ENCODE measurements at regions not wholly inside any gene's neighbourhood (a gene's known extent, or its start where the extent isn't known, plus 50 kb on each side); places are given as distances from the start of the nearest gene placed in this dataset.
A peak's percentile ranks its signal among the peaks of the same experiment; 100 is the strongest.

GRCh38 chr5:56527174-56527573, 288.2 kb upstream of the MAP3K1 start:
- Histone ChIP-seq H3K9me3 (no peaks in the 10 kb centered on the region), H3K4me3 (no peak overlapping the region), H3K27ac (replicated peaks in 1 of 4) (no peak overlapping the region), H3K4me1 (peaks cover 9 to 31% (median 22%) of the 10 kb centered on the region in 4 donors), H3K27me3 (no peaks in the 10 kb centered on the region), H3K36me3 (no peaks in the 10 kb centered on the region)
- intact Hi-C loops (cut with DNase I): no loop called here
- TF ChIP-seq CTCF (IDR thresholded peaks at IDR 0.05) (no peak), POLR2AphosphoS5 (IDR thresholded peaks at IDR 0.05) (no peak), POLR2A (IDR thresholded peaks at IDR 0.05; ENCODE audit: low read depth) (no peak), EP300 (IDR thresholded peaks at IDR 0.05) (no peak)
- no peak for DNase-seq (ENCODE audit: extremely low spot score)
- 80% methylated on average over 4 of the region's 4 CpGs for WGBS

GRCh38 chr5:56525113-56525512, 290.2 kb upstream of the MAP3K1 start:
- TF ChIP-seq POLR2A (IDR thresholded peaks at IDR 0.05; ENCODE audit: low read depth) (no peak), EP300 (IDR thresholded peaks at IDR 0.05) (no peak), CTCF (IDR thresholded peaks at IDR 0.05) (no peak), POLR2AphosphoS5 (IDR thresholded peaks at IDR 0.05) (no peak)
- Histone ChIP-seq H3K36me3 (no peaks in the 10 kb centered on the region), H3K27ac (replicated peaks in 1 of 4) (no peak overlapping the region), H3K27me3 (no peaks in the 10 kb centered on the region), H3K4me3 (no peak overlapping the region), H3K4me1 (peaks cover 9 to 34% (median 23%) of the 10 kb centered on the region in 4 donors), H3K9me3 (no peaks in the 10 kb centered on the region)
- intact Hi-C loops (cut with DNase I): no loop called here
- no peak for DNase-seq (ENCODE audit: extremely low spot score)
- 82% methylated on average over 3 of the region's 3 CpGs for WGBS

GRCh38 chr5:56523790-56524575, 290.9 kb upstream of the ANKRD55 start:
- Histone ChIP-seq H3K4me3 (no peak overlapping the region), H3K9me3 (no peaks in the 10 kb centered on the region), H3K27ac (replicated peaks in 1 of 4) (peak overlapping the region in 3 of 4 donors; percentile 7 to 53 (median 51)), H3K27me3 (no peaks in the 10 kb centered on the region), H3K4me1 (peaks cover 9 to 34% (median 23%) of the 10 kb centered on the region in 4 donors), H3K36me3 (no peaks in the 10 kb centered on the region)
- TF ChIP-seq POLR2A (IDR thresholded peaks at IDR 0.05; ENCODE audit: low read depth) (no peak), CTCF (IDR thresholded peaks at IDR 0.05) (no peak), EP300 (IDR thresholded peaks at IDR 0.05) (no peak), POLR2AphosphoS5 (IDR thresholded peaks at IDR 0.05) (no peak)
- WGBS: 43% methylated on average over 6 of the region's 6 CpGs
- intact Hi-C loops (cut with DNase I): no loop called here
- no peak for DNase-seq (ENCODE audit: extremely low spot score)

GRCh38 chr5:56522960-56523359, 289.8 kb upstream of the ANKRD55 start:
- Histone ChIP-seq H3K27ac (replicated peaks in 1 of 4) (peak overlapping the region in 3 of 4 donors; percentile 3 to 53 (median 51)), H3K36me3 (no peaks in the 10 kb centered on the region), H3K4me3 (no peak overlapping the region), H3K27me3 (no peaks in the 10 kb centered on the region), H3K9me3 (no peaks in the 10 kb centered on the region), H3K4me1 (peaks cover 9 to 34% (median 23%) of the 10 kb centered on the region in 4 donors)
- intact Hi-C loops (cut with DNase I): no loop called here
- TF ChIP-seq POLR2AphosphoS5 (IDR thresholded peaks at IDR 0.05): peak; percentile 51 to 65
- no peak for TF ChIP-seq CTCF (IDR thresholded peaks at IDR 0.05)
- no peak for DNase-seq (ENCODE audit: extremely low spot score)
- 74% methylated on average over 1 of the region's 1 CpG for WGBS

- Histone ChIP-seq H3K36me3 (no peaks in the 10 kb centered on the region), H3K9me3 (no peaks in the 10 kb centered on the region), H3K4me3 (no peak overlapping the region), H3K4me1 (peaks cover 10 to 34% (median 25%) of the 10 kb centered on the region in 4 donors), H3K27me3 (no peaks in the 10 kb centered on the region), H3K27ac (replicated peaks in 1 of 4) (no peak overlapping the region)
- TF ChIP-seq CTCF (IDR thresholded peaks at IDR 0.05) (no peak), POLR2AphosphoS5 (IDR thresholded peaks at IDR 0.05) (no peak), POLR2A (IDR thresholded peaks at IDR 0.05; ENCODE audit: low read depth) (no peak), EP300 (IDR thresholded peaks at IDR 0.05) (no peak)
- WGBS: 66% methylated on average over 5 of the region's 5 CpGs
- intact Hi-C loops (cut with DNase I): no loop called here
- DNase-seq (ENCODE audit: extremely low spot score): no peak
These were observed 289.0 kb upstream of the ANKRD55 start for GRCh38 chr5:56522169-56522568.
